AG10803 (cell line): ENCODE measurements at regions not wholly inside any gene's neighbourhood (a gene's known extent, or its start where the extent isn't known, plus 50 kb on each side); places are given as distances from the start of the nearest gene placed in this dataset.

Source experiments
- DNase-seq: peaks from one replicate; pipeline ENCODE4 v3.0.0; 2010; ENCODE audit warnings: low read depth
- H3K4me3 ChIP-seq: 2 replicates; pipeline ENCODE4 v1.5.1; 2011; ENCODE audit warnings: mild to moderate bottlenecking, low read length, control low read depth
- CTCF ChIP-seq: conservative IDR thresholded peaks from 2 replicates; pipeline ENCODE4 v1.5.1; 2011; ENCODE audit warnings: mild to moderate bottlenecking, low read length, control low read depth, inconsistent platforms

GRCh38 chr2:8525582-8526402 lies 156.1 kb upstream of the ID2 start:
- TF ChIP-seq CTCF, result no peak
- DNase-seq, result no peak
- no peak overlapping the region for H3K4me3 ChIP-seq

- TF ChIP-seq CTCF, result no peak
- DNase-seq, result no peak
- H3K4me3 ChIP-seq, result no peak overlapping the region
Observed at GRCh38 chr2:8526403-8526696, 155.5 kb upstream of the ID2 start.

- no peak for DNase-seq
- no peak for TF ChIP-seq CTCF
- no peak overlapping the region for H3K4me3 ChIP-seq
Observed at GRCh38 chr2:8527031-8527430, 154.8 kb upstream of the ID2 start.

GRCh38 chr2:8527676-8528075 lies 154.2 kb upstream of the ID2 start:
- no peak overlapping the region for H3K4me3 ChIP-seq
- no peak for DNase-seq
- no peak for TF ChIP-seq CTCF

GRCh38 chr2:8528863-8529262 lies 153.0 kb upstream of the ID2 start:
- DNase-seq, result no peak
- no peak for TF ChIP-seq CTCF
- no peak overlapping the region for H3K4me3 ChIP-seq

GRCh38 chr2:8529706-8530277 lies 152.1 kb upstream of the ID2 start:
- no peak overlapping the region for H3K4me3 ChIP-seq

More at GRCh38 chr2:8529706-8530277, 152.1 kb upstream of the ID2 start:
- TF ChIP-seq CTCF, result no peak
- no peak for DNase-seq
